ENCODE measurements at regions not wholly inside any gene's neighbourhood (a gene's known extent, or its start where the extent isn't known, plus 50 kb on each side); places are given as distances from the start of the nearest gene placed in this dataset.

- no peaks in the 10 kb centered on the region; the same call in 1 of the 2 replicates for H3K9me2 ChIP-seq (replicated peaks; ENCODE audit: insufficient read depth, low read length)
- no peak overlapping the region for H3K4me3 ChIP-seq (ENCODE audit: insufficient read depth, low read length, poor library complexity, severe bottlenecking)
- no peaks in the 10 kb centered on the region for H3K27me3 ChIP-seq (ENCODE audit: low read length)
- H4K20me1 ChIP-seq (ENCODE audit: low read depth, low read length), result no peaks in the 10 kb centered on the region
- H3K27ac ChIP-seq (ENCODE audit: low read depth, low read length), result no peak overlapping the region
- TF ChIP-seq, protein P1, sequence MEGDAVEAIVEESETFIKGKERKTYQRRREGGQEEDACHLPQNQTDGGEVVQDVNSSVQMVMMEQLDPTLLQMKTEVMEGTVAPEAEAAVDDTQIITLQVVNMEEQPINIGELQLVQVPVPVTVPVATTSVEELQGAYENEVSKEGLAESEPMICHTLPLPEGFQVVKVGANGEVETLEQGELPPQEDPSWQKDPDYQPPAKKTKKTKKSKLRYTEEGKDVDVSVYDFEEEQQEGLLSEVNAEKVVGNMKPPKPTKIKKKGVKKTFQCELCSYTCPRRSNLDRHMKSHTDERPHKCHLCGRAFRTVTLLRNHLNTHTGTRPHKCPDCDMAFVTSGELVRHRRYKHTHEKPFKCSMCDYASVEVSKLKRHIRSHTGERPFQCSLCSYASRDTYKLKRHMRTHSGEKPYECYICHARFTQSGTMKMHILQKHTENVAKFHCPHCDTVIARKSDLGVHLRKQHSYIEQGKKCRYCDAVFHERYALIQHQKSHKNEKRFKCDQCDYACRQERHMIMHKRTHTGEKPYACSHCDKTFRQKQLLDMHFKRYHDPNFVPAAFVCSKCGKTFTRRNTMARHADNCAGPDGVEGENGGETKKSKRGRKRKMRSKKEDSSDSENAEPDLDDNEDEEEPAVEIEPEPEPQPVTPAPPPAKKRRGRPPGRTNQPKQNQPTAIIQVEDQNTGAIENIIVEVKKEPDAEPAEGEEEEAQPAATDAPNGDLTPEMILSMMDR (IDR thresholded peaks at IDR 0.05; ENCODE audit: insufficient read depth, low read length, poor library complexity, severe bottlenecking), result no peak
- TF ChIP-seq EZH2phosphoT487 (conservative IDR thresholded peaks at IDR 0.05; ENCODE audit: low read length), result no peak
- no peaks in the 10 kb centered on the region for H3K36me3 ChIP-seq (ENCODE audit: low read length)
- no peak overlapping the region for H3K4me2 ChIP-seq (ENCODE audit: low read depth, low read length, poor library complexity, severe bottlenecking)
- no peak overlapping the region for H2AFZ ChIP-seq (ENCODE audit: low read depth, low read length, severe bottlenecking)
- no peaks in the 10 kb centered on the region for H3K79me2 ChIP-seq (ENCODE audit: insufficient read depth, low read length)
- no peaks in the 10 kb centered on the region for H3K9me3 ChIP-seq (ENCODE audit: insufficient read depth, low read length)
- H3F3A ChIP-seq (ENCODE audit: insufficient read depth), result no peaks in the 10 kb centered on the region
- no peak overlapping the region for H3K9ac ChIP-seq (ENCODE audit: low read length)
Measured at GRCh38 chr14:89537911-89538310, 120.9 kb upstream of the FOXN3 start.

- Histone ChIP-seq H3K9me2 (replicated peaks; ENCODE audit: insufficient read depth, low read length) (no peaks in the 10 kb centered on the region; the same call in 1 of the 2 replicates), H3K36me3 (ENCODE audit: low read length) (no peaks in the 10 kb centered on the region), H3K9me3 (ENCODE audit: insufficient read depth, low read length) (no peaks in the 10 kb centered on the region), H3K9ac (ENCODE audit: low read length) (no peak overlapping the region), H2AFZ (ENCODE audit: low read depth, low read length, severe bottlenecking) (no peak overlapping the region), H3K27me3 (ENCODE audit: low read length) (no peaks in the 10 kb centered on the region), H4K20me1 (ENCODE audit: low read depth, low read length) (no peaks in the 10 kb centered on the region), H3K4me3 (ENCODE audit: insufficient read depth, low read length, poor library complexity, severe bottlenecking) (no peak overlapping the region), H3K4me2 (ENCODE audit: low read depth, low read length, poor library complexity, severe bottlenecking) (no peak overlapping the region), H3F3A (ENCODE audit: insufficient read depth) (no peaks in the 10 kb centered on the region), H3K79me2 (ENCODE audit: insufficient read depth, low read length) (no peaks in the 10 kb centered on the region), H3K27ac (ENCODE audit: low read depth, low read length) (no peak overlapping the region)
- TF ChIP-seq EZH2phosphoT487 (conservative IDR thresholded peaks at IDR 0.05; ENCODE audit: low read length), result no peak
- TF ChIP-seq, protein P1 (IDR thresholded peaks at IDR 0.05; ENCODE audit: insufficient read depth, low read length, poor library complexity, severe bottlenecking), result no peak
Measured at GRCh38 chr14:89534902-89535685, 118.1 kb upstream of the FOXN3 start.

GRCh38 chr14:89533766-89534165 lies 116.7 kb upstream of the FOXN3 start:
- Histone ChIP-seq H4K20me1 (ENCODE audit: low read depth, low read length) (no peaks in the 10 kb centered on the region), H3K79me2 (ENCODE audit: insufficient read depth, low read length) (no peaks in the 10 kb centered on the region), H2AFZ (ENCODE audit: low read depth, low read length, severe bottlenecking) (no peak overlapping the region), H3K9ac (ENCODE audit: low read length) (no peak overlapping the region), H3K9me2 (replicated peaks; ENCODE audit: insufficient read depth, low read length) (no peaks in the 10 kb centered on the region; the same call in 1 of the 2 replicates), H3K4me2 (ENCODE audit: low read depth, low read length, poor library complexity, severe bottlenecking) (no peak overlapping the region), H3K27me3 (ENCODE audit: low read length) (no peaks in the 10 kb centered on the region), H3F3A (ENCODE audit: insufficient read depth) (no peaks in the 10 kb centered on the region), H3K27ac (ENCODE audit: low read depth, low read length) (no peak overlapping the region), H3K4me3 (ENCODE audit: insufficient read depth, low read length, poor library complexity, severe bottlenecking) (no peak overlapping the region), H3K9me3 (ENCODE audit: insufficient read depth, low read length) (no peaks in the 10 kb centered on the region), H3K36me3 (ENCODE audit: low read length) (no peaks in the 10 kb centered on the region)
- no peak for TF ChIP-seq EZH2phosphoT487 (conservative IDR thresholded peaks at IDR 0.05; ENCODE audit: low read length)
- TF ChIP-seq, protein P1 (IDR thresholded peaks at IDR 0.05; ENCODE audit: insufficient read depth, low read length, poor library complexity, severe bottlenecking), result no peak

Data from SU-DHL-6 (cell line).